ENCODE measurements at regions not wholly inside any gene's neighbourhood (a gene's known extent, or its start where the extent isn't known, plus 50 kb on each side); places are given as distances from the start of the nearest gene placed in this dataset.
A peak's percentile ranks its signal among the peaks of the same experiment; 100 is the strongest.

GRCh38 chr1:229092377-229093237, 178.3 kb upstream of the RAB4A start:
- Histone ChIP-seq H3K79me2 (no peaks in the 10 kb centered on the region), H3K4me1 (ENCODE audit: insufficient read depth) (peaks cover 20% of the 10 kb centered on the region), H2AFZ (no peak overlapping the region), H3K27me3 (no peaks in the 10 kb centered on the region), H3K27ac (peak overlapping the region; percentile 73), H3K4me2 (peak overlapping the region; percentile 23), H4K20me1 (ENCODE audit: insufficient read depth, poor library complexity, severe bottlenecking) (no peaks in the 10 kb centered on the region), H3K9me3 (ENCODE audit: low read depth) (no peaks in the 10 kb centered on the region), H3K4me3 (no peak overlapping the region), H3K9me2 (replicated peaks; ENCODE audit: insufficient read depth) (no peaks in the 10 kb centered on the region), H3K36me3 (replicated peaks; ENCODE audit: insufficient read depth, low read depth) (no peaks in the 10 kb centered on the region)
- WGBS (ENCODE audit: low lambda C conversion rate, missing lambda C conversion rate) = 67% methylated on average over 8 of the region's 8 CpGs
- no peak for DNase-seq (ENCODE audit: low spot score)
- TF ChIP-seq, protein P1, sequence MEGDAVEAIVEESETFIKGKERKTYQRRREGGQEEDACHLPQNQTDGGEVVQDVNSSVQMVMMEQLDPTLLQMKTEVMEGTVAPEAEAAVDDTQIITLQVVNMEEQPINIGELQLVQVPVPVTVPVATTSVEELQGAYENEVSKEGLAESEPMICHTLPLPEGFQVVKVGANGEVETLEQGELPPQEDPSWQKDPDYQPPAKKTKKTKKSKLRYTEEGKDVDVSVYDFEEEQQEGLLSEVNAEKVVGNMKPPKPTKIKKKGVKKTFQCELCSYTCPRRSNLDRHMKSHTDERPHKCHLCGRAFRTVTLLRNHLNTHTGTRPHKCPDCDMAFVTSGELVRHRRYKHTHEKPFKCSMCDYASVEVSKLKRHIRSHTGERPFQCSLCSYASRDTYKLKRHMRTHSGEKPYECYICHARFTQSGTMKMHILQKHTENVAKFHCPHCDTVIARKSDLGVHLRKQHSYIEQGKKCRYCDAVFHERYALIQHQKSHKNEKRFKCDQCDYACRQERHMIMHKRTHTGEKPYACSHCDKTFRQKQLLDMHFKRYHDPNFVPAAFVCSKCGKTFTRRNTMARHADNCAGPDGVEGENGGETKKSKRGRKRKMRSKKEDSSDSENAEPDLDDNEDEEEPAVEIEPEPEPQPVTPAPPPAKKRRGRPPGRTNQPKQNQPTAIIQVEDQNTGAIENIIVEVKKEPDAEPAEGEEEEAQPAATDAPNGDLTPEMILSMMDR (IDR thresholded peaks at IDR 0.05; ENCODE audit: poor library complexity) = no peak
- TF ChIP-seq EZH2 (IDR thresholded peaks at IDR 0.05; ENCODE audit: borderline replicate concordance) = no peak
- TF ChIP-seq EZH2phosphoT487 (IDR thresholded peaks at IDR 0.05; ENCODE audit: low read depth, severe bottlenecking, unreplicated experiment) = no peak

DNA sequence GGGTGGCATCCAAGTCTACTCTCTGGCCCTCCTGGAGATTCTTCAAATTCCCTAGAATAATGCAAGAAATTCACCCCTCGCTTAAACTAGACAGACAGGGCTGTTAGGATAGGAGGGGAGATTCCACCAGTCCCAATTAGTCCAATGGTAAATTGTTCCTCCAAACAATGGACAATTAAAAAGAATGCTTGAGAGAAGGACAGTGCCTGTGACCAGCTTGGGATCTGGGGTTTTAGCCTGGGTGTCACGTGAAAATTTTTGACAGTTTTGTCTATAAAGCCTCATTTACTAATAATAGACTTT, 177.7 kb upstream of the RAB4A start:
- peak overlapping the region; percentile 23 for H3K4me2 ChIP-seq
- TF ChIP-seq, protein P1 (IDR thresholded peaks at IDR 0.05; ENCODE audit: poor library complexity) = no peak
- TF ChIP-seq EZH2phosphoT487 (IDR thresholded peaks at IDR 0.05; ENCODE audit: low read depth, severe bottlenecking, unreplicated experiment) = no peak
- H3K27ac ChIP-seq = peak overlapping the region; percentile 73

GRCh38 chr1:229093609-229094336, 177.1 kb upstream of the RAB4A start:
- Histone ChIP-seq H3K4me1 (ENCODE audit: insufficient read depth) (peaks cover 22% of the 10 kb centered on the region), H2AFZ (no peak overlapping the region), H3K4me2 (peak overlapping the region; percentile 23), H3K36me3 (replicated peaks; ENCODE audit: insufficient read depth, low read depth) (no peaks in the 10 kb centered on the region), H3K9me3 (ENCODE audit: low read depth) (no peaks in the 10 kb centered on the region), H3K27ac (peak overlapping the region; percentile 73), H4K20me1 (ENCODE audit: insufficient read depth, poor library complexity, severe bottlenecking) (no peaks in the 10 kb centered on the region), H3K9me2 (replicated peaks; ENCODE audit: insufficient read depth) (no peaks in the 10 kb centered on the region), H3K27me3 (no peaks in the 10 kb centered on the region), H3K4me3 (no peak overlapping the region), H3K79me2 (no peaks in the 10 kb centered on the region)
- DNase-seq (ENCODE audit: low spot score) = peak; percentile 57
- TF ChIP-seq EZH2phosphoT487 (IDR thresholded peaks at IDR 0.05; ENCODE audit: low read depth, severe bottlenecking, unreplicated experiment) (no peak), EZH2 (IDR thresholded peaks at IDR 0.05; ENCODE audit: borderline replicate concordance) (no peak)
- TF ChIP-seq, protein P1 (IDR thresholded peaks at IDR 0.05; ENCODE audit: poor library complexity) = no peak
- WGBS (ENCODE audit: low lambda C conversion rate, missing lambda C conversion rate) = 55% methylated on average over 5 of the region's 5 CpGs

More for the DNA sequence above, 177.7 kb upstream of the RAB4A start:
- H3K9me3 ChIP-seq (ENCODE audit: low read depth) = no peaks in the 10 kb centered on the region
- no peak overlapping the region for H2AFZ ChIP-seq
- WGBS (ENCODE audit: low lambda C conversion rate, missing lambda C conversion rate) = 53% methylated on average over 2 of the region's 2 CpGs
- no peaks in the 10 kb centered on the region for H4K20me1 ChIP-seq (ENCODE audit: insufficient read depth, poor library complexity, severe bottlenecking)
- H3K27me3 ChIP-seq = no peaks in the 10 kb centered on the region
- H3K36me3 ChIP-seq (replicated peaks; ENCODE audit: insufficient read depth, low read depth) = no peaks in the 10 kb centered on the region
- peaks cover 20% of the 10 kb centered on the region for H3K4me1 ChIP-seq (ENCODE audit: insufficient read depth)
- no peaks in the 10 kb centered on the region for H3K79me2 ChIP-seq
- DNase-seq (ENCODE audit: low spot score) = no peak
- no peaks in the 10 kb centered on the region for H3K9me2 ChIP-seq (replicated peaks; ENCODE audit: insufficient read depth)
- no peak overlapping the region for H3K4me3 ChIP-seq

All from hepatocyte (in vitro differentiated cells).